GM10266 (cell line): ENCODE measurements at regions not wholly inside any gene's neighbourhood (a gene's known extent, or its start where the extent isn't known, plus 50 kb on each side); places are given as distances from the start of the nearest gene placed in this dataset.

Experiments used
- DNase-seq: peaks from one replicate; pipeline ENCODE4 v3.0.0; 2012; ENCODE audit errors: extremely low spot score
- CTCF ChIP-seq: IDR thresholded peaks from 2 replicates; pipeline ENCODE4 v1.5.1; 2012; ENCODE audit warnings: mild to moderate bottlenecking, low read depth; ENCODE audit not compliant: control insufficient read depth, insufficient read depth; ENCODE audit errors: missing control alignments

DNA sequence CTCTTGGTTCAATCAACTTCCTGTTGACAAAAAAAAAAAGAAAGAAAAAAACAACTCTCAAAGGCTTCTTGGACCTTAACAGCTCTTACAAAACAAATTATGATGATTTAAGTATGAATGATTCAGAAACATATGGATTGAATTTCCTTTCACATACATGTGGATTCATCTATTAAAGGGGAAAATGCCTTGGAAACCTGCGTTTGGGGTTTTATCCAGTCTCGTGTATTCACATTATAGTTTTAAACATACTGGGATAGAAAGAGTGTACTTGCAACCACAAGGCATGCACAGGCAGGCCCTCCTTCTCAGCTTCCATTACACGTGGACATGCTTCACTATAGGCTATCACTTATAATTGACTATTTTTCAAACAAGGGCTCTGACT is 286.7 kb downstream of the INHBA start:
- no peak for DNase-seq
- no peak for TF ChIP-seq CTCF

- no peak for DNase-seq
- no peak for TF ChIP-seq CTCF
Observed at GRCh38 chr7:41415471-41416207, 287.3 kb downstream of the INHBA start.

GRCh38 chr7:41415051-41415450 is 287.8 kb downstream of the INHBA start:
- DNase-seq = no peak
- no peak for TF ChIP-seq CTCF

- no peak for TF ChIP-seq CTCF
- no peak for DNase-seq
Observed at GRCh38 chr7:41404375-41405074, 298.4 kb downstream of the INHBA start.

GRCh38 chr7:41403291-41403690 is 299.6 kb downstream of the INHBA start:
- no peak for DNase-seq
- TF ChIP-seq CTCF = no peak

- no peak for TF ChIP-seq CTCF
- DNase-seq = no peak
Observed at GRCh38 chr7:41401833-41402232, 301.1 kb downstream of the INHBA start.

DNA sequence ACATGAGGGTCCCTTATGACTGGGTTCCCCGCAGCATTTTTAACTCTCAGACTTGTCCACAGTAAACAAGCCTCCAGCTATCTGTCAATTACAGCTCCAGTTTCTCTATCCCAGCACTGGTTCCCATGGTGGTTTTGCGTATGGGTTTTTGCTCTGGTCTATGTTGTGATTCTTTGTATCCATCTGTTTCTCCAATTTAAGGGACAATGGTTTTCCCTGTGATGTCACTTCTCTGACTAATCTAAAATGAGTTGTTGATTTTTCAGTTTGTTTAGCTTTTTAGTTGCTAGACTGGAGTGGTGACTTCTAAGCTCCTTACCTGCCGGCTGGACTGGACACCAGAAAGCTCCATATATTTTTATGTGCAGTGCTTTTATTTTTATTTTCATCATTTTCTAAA is 303.7 kb downstream of the INHBA start:
- TF ChIP-seq CTCF = no peak
- no peak for DNase-seq
